SH-SY5Y (cell line): ENCODE measurements at regions not wholly inside any gene's neighbourhood (a gene's known extent, or its start where the extent isn't known, plus 50 kb on each side); places are given as distances from the start of the nearest gene placed in this dataset.

Experiments
- GATA2 ChIP-seq: IDR thresholded peaks from 2 replicates; pipeline ENCODE4 v1.6.1; 2011; ENCODE audit warnings: mild to moderate bottlenecking, low read depth, low read length
- GATA3 ChIP-seq: IDR thresholded peaks from 2 replicates; pipeline ENCODE4 v1.6.1; 2011; ENCODE audit warnings: low read depth, mild to moderate bottlenecking, low read length, moderate library complexity

DNA sequence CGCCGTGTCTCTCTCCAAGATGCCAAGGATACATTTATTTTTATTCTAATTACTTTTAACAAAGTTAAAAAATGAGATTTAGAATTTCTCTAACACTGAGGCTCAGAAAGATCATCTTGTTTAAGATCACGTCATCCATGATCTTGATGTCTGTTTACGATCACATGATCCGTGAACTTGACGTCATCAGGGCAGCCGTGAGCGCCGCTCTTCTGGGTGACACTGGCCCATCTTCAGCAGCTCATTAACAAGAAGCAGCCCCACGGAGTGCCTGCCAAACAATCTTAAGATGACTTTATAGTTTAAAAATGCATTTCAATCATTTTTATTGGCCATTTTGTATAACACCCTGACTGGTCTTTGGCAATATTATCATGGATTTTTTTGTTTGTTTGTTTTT lies 291.1 kb upstream of the PRKCQ start:
- TF ChIP-seq GATA2, result no peak
- TF ChIP-seq GATA3, result no peak
